ENCODE measurements at regions not wholly inside any gene's neighbourhood (a gene's known extent, or its start where the extent isn't known, plus 50 kb on each side); places are given as distances from the start of the nearest gene placed in this dataset.

DNA sequence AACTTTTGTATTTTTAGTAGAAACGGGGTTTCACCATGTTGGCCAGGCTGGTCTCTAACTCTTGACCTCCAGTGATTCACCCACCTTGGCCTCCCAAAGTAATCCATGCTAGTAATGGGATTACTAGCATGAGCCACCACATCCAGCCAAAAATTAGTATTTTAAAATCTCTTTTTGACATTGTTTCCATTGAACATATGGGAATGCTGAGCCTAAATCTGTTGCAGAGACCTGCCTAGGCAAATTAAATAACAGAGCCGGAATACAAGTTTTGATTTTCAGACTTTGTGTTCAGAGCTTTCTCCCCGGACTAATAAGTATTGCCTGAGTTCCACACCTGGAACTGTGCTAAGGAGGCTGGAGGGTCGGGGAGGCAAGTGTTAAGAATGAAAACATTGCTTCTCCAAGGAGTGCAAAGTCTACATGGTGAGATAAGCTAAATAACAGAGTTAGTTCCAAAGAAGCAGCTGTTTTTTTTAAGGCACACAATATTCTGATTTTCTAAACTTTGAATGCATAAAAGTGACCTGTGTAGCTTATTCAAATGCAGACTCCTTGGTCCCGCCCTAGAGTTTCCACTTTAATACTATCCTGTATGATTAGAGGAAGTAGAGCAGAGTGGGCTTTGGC lies 150.6 kb upstream of the CELF4 start:
- no peaks in the 10 kb centered on the region for H3K4me1 ChIP-seq
- 76 to 79% methylated on average over 5 of the region's 5 CpGs for WGBS, 2 donors
- H3K27me3 ChIP-seq, result no peaks in the 10 kb centered on the region
- no peak overlapping the region for H3K27ac ChIP-seq
- H3K9me3 ChIP-seq, result no peaks in the 10 kb centered on the region
- no peaks in the 10 kb centered on the region for H3K36me3 ChIP-seq
- no peak overlapping the region for H3K4me3 ChIP-seq
- DNase-seq, result no peak
- TF ChIP-seq, protein P1, sequence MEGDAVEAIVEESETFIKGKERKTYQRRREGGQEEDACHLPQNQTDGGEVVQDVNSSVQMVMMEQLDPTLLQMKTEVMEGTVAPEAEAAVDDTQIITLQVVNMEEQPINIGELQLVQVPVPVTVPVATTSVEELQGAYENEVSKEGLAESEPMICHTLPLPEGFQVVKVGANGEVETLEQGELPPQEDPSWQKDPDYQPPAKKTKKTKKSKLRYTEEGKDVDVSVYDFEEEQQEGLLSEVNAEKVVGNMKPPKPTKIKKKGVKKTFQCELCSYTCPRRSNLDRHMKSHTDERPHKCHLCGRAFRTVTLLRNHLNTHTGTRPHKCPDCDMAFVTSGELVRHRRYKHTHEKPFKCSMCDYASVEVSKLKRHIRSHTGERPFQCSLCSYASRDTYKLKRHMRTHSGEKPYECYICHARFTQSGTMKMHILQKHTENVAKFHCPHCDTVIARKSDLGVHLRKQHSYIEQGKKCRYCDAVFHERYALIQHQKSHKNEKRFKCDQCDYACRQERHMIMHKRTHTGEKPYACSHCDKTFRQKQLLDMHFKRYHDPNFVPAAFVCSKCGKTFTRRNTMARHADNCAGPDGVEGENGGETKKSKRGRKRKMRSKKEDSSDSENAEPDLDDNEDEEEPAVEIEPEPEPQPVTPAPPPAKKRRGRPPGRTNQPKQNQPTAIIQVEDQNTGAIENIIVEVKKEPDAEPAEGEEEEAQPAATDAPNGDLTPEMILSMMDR (IDR thresholded peaks at IDR 0.05), result no peak
- TF ChIP-seq POLR2A (IDR thresholded peaks at IDR 0.05) (no peak), EP300 (IDR thresholded peaks at IDR 0.05) (no peak)
- no peak for ATAC-seq (ENCODE audit: low FRiP score in 2 of 2)

DNA sequence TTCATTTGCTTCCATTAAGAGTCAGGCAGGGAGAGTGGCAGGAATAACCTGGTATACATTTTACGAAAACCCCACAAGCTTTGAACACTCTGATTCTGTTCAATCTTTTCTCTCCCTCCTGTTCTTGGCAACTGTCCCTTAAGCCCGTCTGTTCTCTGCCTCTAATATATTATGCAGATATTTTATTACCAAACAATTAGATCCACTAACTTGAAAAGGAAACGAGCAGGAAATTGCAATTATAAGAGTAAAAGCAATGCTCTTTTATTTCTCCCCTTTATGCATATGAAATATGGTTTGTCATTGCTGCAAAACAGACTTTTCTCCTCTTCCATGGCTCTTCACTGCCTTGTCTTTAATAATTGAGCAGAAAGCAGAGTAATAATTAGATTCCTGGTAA lies 149.1 kb upstream of the CELF4 start:
- Histone ChIP-seq H3K9me3 (no peaks in the 10 kb centered on the region), H3K27me3 (no peaks in the 10 kb centered on the region), H3K4me1 (no peaks in the 10 kb centered on the region), H3K27ac (no peak overlapping the region), H3K4me3 (no peak overlapping the region), H3K36me3 (no peaks in the 10 kb centered on the region)
- TF ChIP-seq EP300 (IDR thresholded peaks at IDR 0.05), result no peak
- TF ChIP-seq POLR2AphosphoS5 (IDR thresholded peaks at IDR 0.05), result no peak
- TF ChIP-seq, protein P1 (IDR thresholded peaks at IDR 0.05), result no peak
- TF ChIP-seq POLR2A (IDR thresholded peaks at IDR 0.05), result no peak
- 51 to 57% methylated on average over 3 of the region's 3 CpGs for WGBS, 2 donors
- ATAC-seq (ENCODE audit: low FRiP score in 2 of 2), result no peak
- DNase-seq, result no peak

DNA sequence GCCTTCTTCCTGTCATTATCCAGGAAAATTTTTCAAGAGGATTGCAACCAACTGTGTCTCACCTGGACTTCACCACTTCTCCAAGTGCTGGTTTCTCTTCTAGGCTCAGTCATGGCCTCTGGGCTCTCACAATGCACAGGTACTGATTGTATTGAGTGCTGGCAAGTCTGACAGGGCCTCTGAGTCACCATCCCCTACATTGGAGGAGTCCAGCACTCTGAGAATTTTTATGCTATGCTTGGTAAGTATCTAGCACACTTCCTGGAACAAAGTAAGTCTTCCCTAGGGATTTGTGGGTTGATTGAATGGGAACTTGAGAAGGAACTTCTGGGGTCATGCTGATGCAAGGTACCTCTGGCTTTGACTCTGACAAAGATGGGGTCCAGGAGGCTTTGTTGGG lies 147.2 kb upstream of the CELF4 start:
- no peak for ATAC-seq (ENCODE audit: low FRiP score in 2 of 2)
- Histone ChIP-seq H3K27me3 (no peaks in the 10 kb centered on the region), H3K4me3 (no peak overlapping the region), H3K36me3 (no peaks in the 10 kb centered on the region), H3K4me1 (peaks cover 0 to 5% (median 0%) of the 10 kb centered on the region in 4 donors), H3K27ac (no peak overlapping the region), H3K9me3 (no peaks in the 10 kb centered on the region)
- no peak for DNase-seq
- TF ChIP-seq, protein P1 (IDR thresholded peaks at IDR 0.05), result no peak
- TF ChIP-seq POLR2AphosphoS5 (IDR thresholded peaks at IDR 0.05) (no peak), POLR2A (IDR thresholded peaks at IDR 0.05) (no peak), EP300 (IDR thresholded peaks at IDR 0.05) (no peak)

DNA sequence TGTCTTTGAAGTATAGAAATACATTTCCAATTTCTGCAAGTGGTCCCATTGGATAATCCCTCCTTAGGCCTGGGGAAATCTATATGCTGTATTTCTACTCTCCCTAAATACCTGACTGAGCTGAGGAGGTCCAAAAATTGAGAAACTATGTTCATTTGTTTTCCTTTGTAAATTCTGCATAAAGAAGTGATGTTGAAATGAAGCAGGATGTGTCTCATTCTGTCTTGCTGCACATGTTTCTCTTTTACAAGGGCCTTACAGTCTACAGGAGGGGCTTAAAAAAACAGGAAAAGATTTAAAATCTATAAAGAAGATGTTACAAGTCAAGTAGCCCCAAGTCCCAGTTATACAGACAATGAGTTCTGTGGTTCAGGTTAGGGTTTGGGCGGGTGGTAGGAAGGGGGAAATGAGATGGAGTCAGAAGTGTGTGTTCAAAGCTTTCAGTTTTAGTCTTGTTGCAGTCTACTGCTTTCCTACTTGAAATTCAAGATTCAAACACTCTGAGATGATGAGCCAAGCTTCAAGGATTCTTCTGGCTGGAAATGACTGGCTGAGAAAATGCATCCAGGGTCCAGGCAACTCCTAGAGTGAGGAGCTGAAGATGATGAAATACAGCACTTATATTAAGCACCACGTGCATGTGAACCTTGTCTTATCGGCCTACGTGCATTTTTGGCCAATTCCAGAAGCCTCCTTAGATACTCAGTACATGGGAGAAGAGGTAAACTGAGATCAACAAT lies 146.3 kb upstream of the CELF4 start:
- no peak for ATAC-seq (ENCODE audit: low FRiP score in 2 of 2)
- Histone ChIP-seq H3K4me3 (no peak overlapping the region), H3K27ac (no peak overlapping the region), H3K27me3 (no peaks in the 10 kb centered on the region), H3K4me1 (peaks cover 0 to 7% (median 0%) of the 10 kb centered on the region in 4 donors), H3K36me3 (no peaks in the 10 kb centered on the region), H3K9me3 (no peaks in the 10 kb centered on the region)
- TF ChIP-seq POLR2A (IDR thresholded peaks at IDR 0.05), result no peak
- TF ChIP-seq EP300 (IDR thresholded peaks at IDR 0.05), result no peak
- no peak for TF ChIP-seq POLR2AphosphoS5 (IDR thresholded peaks at IDR 0.05)
- TF ChIP-seq, protein P1 (IDR thresholded peaks at IDR 0.05), result no peak
- WGBS, 2 donors, result 50 to 72% methylated on average over 4 of the region's 4 CpGs
- DNase-seq, result no peak

DNA sequence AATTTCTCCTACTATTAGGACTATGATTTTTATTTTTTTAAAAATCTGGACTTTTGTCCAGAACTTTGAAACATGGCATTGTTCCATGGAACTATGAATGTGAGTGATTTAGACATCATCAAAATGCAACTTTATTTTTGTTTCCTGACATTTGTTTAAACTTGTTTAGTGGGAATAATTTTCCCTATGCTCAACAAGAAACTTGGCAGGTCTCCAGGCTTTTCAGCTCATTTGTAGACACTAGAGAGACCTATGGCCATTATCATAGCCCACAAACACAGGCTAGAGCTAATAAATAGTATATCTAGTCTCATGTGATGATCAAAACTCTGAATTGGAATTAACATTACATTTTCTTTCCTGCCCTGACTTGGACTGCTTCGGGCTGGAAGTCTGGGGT lies 145.1 kb upstream of the CELF4 start:
- Histone ChIP-seq H3K4me1 (peaks cover 0 to 7% (median 0%) of the 10 kb centered on the region in 4 donors), H3K4me3 (no peak overlapping the region), H3K9me3 (no peaks in the 10 kb centered on the region), H3K27ac (no peak overlapping the region), H3K27me3 (no peaks in the 10 kb centered on the region), H3K36me3 (no peaks in the 10 kb centered on the region)
- no peak for ATAC-seq (ENCODE audit: low FRiP score in 2 of 2)
- TF ChIP-seq POLR2A (IDR thresholded peaks at IDR 0.05) (no peak), EP300 (IDR thresholded peaks at IDR 0.05) (no peak), POLR2AphosphoS5 (IDR thresholded peaks at IDR 0.05) (no peak)
- TF ChIP-seq, protein P1 (IDR thresholded peaks at IDR 0.05), result no peak
- 56 to 88% methylated on average over 1 of the region's 1 CpG for WGBS, 2 donors
- DNase-seq, result no peak
